Left lung (tissue), 4 donors: ENCODE measurements at regions not wholly inside any gene's neighbourhood (a gene's known extent, or its start where the extent isn't known, plus 50 kb on each side); places are given as distances from the start of the nearest gene placed in this dataset.

Experiments
- ATAC-seq: fragments of 200-7000 bp; cut with Tn5 transposase; one replicate; pipeline ENCODE4 v1.9.1; 2020; ENCODE audit warnings: moderate library complexity
- DNase-seq, 4 donors: peaks; one replicate each; pipeline ENCODE4 v3.0.0-alpha.2; 2013 to 2020
- H3K27ac ChIP-seq, 2 donors: fragments of 200-600 bp; sonication (generic) in 1 of 2; one replicate each; pipeline versions ENCODE4 v1.5.0 to v1.8.0; 2020 to 2021
- H3K27me3 ChIP-seq, 2 donors: fragments of 200-600 bp; sonication (generic) in 1 of 2; one replicate each; pipeline versions ENCODE4 v1.5.0 to v1.8.0; 2020 to 2021
- H3K36me3 ChIP-seq, 2 donors: fragments of 200-600 bp; sonication (generic) in 1 of 2; one replicate each; pipeline versions ENCODE4 v1.5.0 to v1.8.0; 2020 to 2021
- H3K4me1 ChIP-seq, 2 donors: fragments of 200-600 bp; one replicate each; pipeline ENCODE4 v1.8.0; 2021
- H3K4me3 ChIP-seq, 2 donors: fragments of 200-600 bp; sonication (generic) in 1 of 2; one replicate each; pipeline versions ENCODE4 v1.5.0 to v1.8.0; 2020 to 2021; ENCODE audit warnings: mild to moderate bottlenecking in 1 of 2
- H3K9me3 ChIP-seq, 2 donors: fragments of 200-600 bp; sonication (generic) in 1 of 2; one replicate each; pipeline versions ENCODE4 v1.5.0 to v1.8.0; 2020 to 2021
- intact Hi-C, 2 donors: fragments of 100-400 bp; cut with DNase I; formaldehyde crosslinking; loops; one replicate each; pipeline versions ENCODE4 v1.11.2 to v1.14.2; 2022
- TF ChIP-seq, protein P1 (sequence below), 2 donors: fragments of 200-600 bp; sonication (generic) in 1 of 2; IDR thresholded peaks; one replicate each; pipeline versions ENCODE4 v1.5.0 to v1.8.0; 2021; ENCODE audit warnings: antibody characterized with exemption in 2 of 2
- donor health status: DM: no; HTN: yes; CAD: no.
- donor health status: DM: no; HTN: no; CAD: no.

DNA sequence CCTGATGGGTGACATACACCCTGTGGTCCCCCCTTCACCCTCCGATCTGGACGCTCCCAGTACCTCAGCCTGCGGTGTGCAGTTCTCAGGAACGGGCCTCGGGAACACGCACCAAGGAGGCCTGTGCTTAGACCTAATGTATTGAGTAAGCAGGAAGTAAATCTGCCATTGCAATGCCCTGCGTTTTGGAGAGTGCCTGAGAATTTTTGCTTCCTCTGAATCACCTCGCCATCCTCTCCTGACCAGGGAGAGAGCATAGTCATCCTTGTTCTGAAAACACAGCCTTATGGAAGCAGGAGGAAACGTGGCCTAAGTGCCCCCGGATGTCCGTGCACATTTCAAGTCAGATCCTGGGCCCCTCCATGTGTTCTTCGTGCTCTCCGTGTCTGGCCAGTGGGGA, 272.2 kb downstream of the NDUFA10 start:
- H3K4me3 ChIP-seq = no peak overlapping the region
- intact Hi-C loops = no loop called here
- H3K4me1 ChIP-seq = peaks cover 0 to 16% of the 10 kb centered on the region in 2 donors
- no peak for ATAC-seq
- TF ChIP-seq, protein P1, sequence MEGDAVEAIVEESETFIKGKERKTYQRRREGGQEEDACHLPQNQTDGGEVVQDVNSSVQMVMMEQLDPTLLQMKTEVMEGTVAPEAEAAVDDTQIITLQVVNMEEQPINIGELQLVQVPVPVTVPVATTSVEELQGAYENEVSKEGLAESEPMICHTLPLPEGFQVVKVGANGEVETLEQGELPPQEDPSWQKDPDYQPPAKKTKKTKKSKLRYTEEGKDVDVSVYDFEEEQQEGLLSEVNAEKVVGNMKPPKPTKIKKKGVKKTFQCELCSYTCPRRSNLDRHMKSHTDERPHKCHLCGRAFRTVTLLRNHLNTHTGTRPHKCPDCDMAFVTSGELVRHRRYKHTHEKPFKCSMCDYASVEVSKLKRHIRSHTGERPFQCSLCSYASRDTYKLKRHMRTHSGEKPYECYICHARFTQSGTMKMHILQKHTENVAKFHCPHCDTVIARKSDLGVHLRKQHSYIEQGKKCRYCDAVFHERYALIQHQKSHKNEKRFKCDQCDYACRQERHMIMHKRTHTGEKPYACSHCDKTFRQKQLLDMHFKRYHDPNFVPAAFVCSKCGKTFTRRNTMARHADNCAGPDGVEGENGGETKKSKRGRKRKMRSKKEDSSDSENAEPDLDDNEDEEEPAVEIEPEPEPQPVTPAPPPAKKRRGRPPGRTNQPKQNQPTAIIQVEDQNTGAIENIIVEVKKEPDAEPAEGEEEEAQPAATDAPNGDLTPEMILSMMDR (IDR thresholded peaks at IDR 0.05) = no peak
- peak in 1 of 4 donors; percentile 17 for DNase-seq
- H3K27ac ChIP-seq = no peak overlapping the region
- peaks cover 0 to 20% of the 10 kb centered on the region in 2 donors for H3K27me3 ChIP-seq
- no peaks in the 10 kb centered on the region for H3K36me3 ChIP-seq
- no peaks in the 10 kb centered on the region for H3K9me3 ChIP-seq

DNA sequence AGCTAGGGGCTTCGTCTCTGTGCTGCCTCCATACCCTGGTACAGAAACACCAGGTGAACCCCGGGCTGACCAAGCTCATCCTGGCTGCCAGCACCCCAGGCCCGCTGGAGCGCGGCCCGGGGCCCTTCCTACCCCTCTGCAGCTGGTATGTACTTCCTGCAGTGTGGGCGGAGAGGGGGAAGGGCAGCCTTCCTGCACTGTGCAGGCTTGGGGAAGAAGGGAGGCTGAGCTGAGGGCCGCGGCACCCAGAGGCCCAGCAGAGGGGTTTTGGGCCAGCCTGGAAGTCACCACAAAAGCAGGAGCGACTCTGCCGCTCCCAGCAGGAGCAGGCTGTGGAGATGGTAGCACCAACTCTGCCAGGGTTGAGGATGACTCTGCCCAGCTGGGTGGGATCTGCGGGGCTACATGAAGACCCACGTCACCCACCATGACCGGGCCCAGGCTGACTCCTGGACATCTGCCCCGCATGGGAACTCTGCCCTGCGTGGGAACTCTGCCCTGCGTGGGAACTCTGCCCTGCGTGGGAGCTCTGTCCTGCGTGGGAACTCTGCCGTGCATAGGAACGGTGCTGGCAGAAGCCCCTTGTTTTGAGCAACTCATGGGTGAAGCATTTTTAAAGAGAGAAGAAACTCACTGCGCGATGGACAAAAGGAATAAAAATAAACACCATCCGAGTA, 273.3 kb downstream of the NDUFA10 start:
- Histone ChIP-seq H3K27me3 (peaks cover 0 to 12% of the 10 kb centered on the region in 2 donors), H3K9me3 (no peaks in the 10 kb centered on the region), H3K36me3 (no peaks in the 10 kb centered on the region), H3K4me3 (no peak overlapping the region), H3K4me1 (peaks cover 0 to 16% of the 10 kb centered on the region in 2 donors), H3K27ac (no peak overlapping the region)
- ATAC-seq = peak; percentile 73
- intact Hi-C loops = no loop called here
- TF ChIP-seq, protein P1 (IDR thresholded peaks at IDR 0.05) = no peak
- peak in 3 of 4 donors; percentile 44 to 71 (median 50) for DNase-seq

GRCh38 chr2:239750929-239751678, 274.0 kb downstream of the NDUFA10 start:
- intact Hi-C loops = no loop called here
- TF ChIP-seq, protein P1 (IDR thresholded peaks at IDR 0.05) = no peak
- H3K27me3 ChIP-seq = peaks cover 0 to 9% of the 10 kb centered on the region in 2 donors
- H3K27ac ChIP-seq = no peak overlapping the region
- no peaks in the 10 kb centered on the region for H3K9me3 ChIP-seq
- peaks cover 0 to 13% of the 10 kb centered on the region in 2 donors for H3K4me1 ChIP-seq
- no peak for ATAC-seq
- H3K36me3 ChIP-seq = no peaks in the 10 kb centered on the region
- no peak overlapping the region for H3K4me3 ChIP-seq
- DNase-seq = peak in 1 of 4 donors; percentile 70

DNA sequence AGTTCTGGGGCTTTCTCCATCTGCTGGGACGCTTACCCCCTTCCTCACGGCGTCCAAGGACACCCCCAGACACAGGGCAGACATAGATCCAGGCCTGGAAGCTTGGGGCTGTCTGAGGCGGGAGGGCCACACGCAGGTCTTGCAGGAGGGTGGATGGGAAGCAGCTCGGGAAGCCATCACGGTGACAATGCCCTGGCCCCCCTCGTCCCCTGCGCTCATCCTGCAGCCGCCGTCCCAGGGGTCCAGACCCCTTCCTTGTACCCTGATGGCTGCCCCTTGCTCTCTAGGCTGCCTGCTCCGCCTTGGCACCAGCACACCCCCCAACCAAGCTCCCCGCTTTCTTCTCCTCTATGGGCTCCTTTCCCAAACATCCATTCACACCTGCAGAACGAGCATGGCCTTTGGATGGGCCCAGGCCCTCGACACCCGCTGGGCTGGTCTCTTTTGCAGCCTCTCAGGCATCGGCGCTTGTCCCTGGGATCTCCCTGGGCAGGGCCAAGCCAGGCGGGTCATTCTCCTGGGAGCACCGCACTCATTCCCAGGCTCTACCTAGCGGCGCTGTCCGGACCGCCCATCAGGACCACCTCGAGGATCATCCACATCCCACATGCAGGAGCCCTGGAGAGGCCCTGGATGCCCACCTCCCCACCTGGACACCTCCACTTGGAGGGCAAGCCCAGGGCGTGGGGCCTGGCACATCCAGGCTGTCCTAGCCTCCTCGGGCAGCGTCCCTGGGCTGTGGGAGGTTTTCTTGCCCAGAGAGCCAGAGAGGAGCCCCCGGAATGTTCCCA, 274.9 kb downstream of the NDUFA10 start:
- H3K27ac ChIP-seq = no peak overlapping the region
- no peaks in the 10 kb centered on the region for H3K9me3 ChIP-seq
- H3K36me3 ChIP-seq = no peaks in the 10 kb centered on the region
- peaks cover 0 to 10% of the 10 kb centered on the region in 2 donors for H3K4me1 ChIP-seq
- peaks cover 0 to 9% of the 10 kb centered on the region in 2 donors for H3K27me3 ChIP-seq
- no peak overlapping the region for H3K4me3 ChIP-seq
- ATAC-seq (no peak), DNase-seq (peak in 1 of 4 donors; percentile 63)
- TF ChIP-seq, protein P1 (IDR thresholded peaks at IDR 0.05) = no peak
- intact Hi-C loops = no loop called here
